ENCODE measurements at regions not wholly inside any gene's neighbourhood (a gene's known extent, or its start where the extent isn't known, plus 50 kb on each side); places are given as distances from the start of the nearest gene placed in this dataset.

GRCh38 chr6:159329081-159329480 is 159.9 kb downstream of the FNDC1 start (continued):
- TF ChIP-seq TFE3 (CRISPR knock-in tag; IDR thresholded peaks at IDR 0.05) (no peak), PTRF (tag; IDR thresholded peaks at IDR 0.05) (no peak), TGIF2 (CRISPR knock-in tag; IDR thresholded peaks at IDR 0.05) (no peak), PTTG1 (tag; IDR thresholded peaks at IDR 0.05; ENCODE audit: low read depth) (no peak), FOXA3 (CRISPR knock-in tag; conservative IDR thresholded peaks at IDR 0.05 in 1 of 2, IDR thresholded peaks at IDR 0.05 in 1 of 2) (no peak), POU5F1 (IDR thresholded peaks at IDR 0.05; ENCODE audit: borderline replicate concordance, low read depth, low read length, partially characterized antibody) (no peak), ZNF3 (CRISPR knock-in tag; IDR thresholded peaks at IDR 0.05) (no peak), DIDO1 (tag; IDR thresholded peaks at IDR 0.05; ENCODE audit: low read depth) (no peak), BACH1 (tag; IDR thresholded peaks at IDR 0.05) (no peak)

GRCh38 chr6:159328052-159328451 is 158.9 kb downstream of the FNDC1 start:
- Histone ChIP-seq H3K9me1 (ENCODE audit: control insufficient read depth, insufficient read depth, low read length) (no peaks in the 10 kb centered on the region), H3K9ac (ENCODE audit: insufficient read depth in 1 of 2, low read depth in 2 of 2, low read length in 2 of 2) (no peak overlapping the region), H3K36me3 (ENCODE audit: control insufficient read depth, insufficient read depth, low read length) (no peaks in the 10 kb centered on the region), H3K9me3 (replicated peaks; ENCODE audit: control insufficient read depth, insufficient read depth, low read depth, low read length) (no peaks in the 10 kb centered on the region), H3K27ac (ENCODE audit: extremely low read depth, low read depth, low read length) (no peak overlapping the region), H4K20me1 (replicated peaks; ENCODE audit: control insufficient read depth, insufficient read depth, low read length) (no peaks in the 10 kb centered on the region; the same call in 1 of the 2 replicates), H3K4me1 (replicated peaks in 1 of 2; ENCODE audit: control insufficient read depth in 2 of 2, insufficient read depth in 2 of 2, low read length in 2 of 2) (no peaks in the 10 kb centered on the region), H2AFZ (ENCODE audit: low read depth, low read length) (no peak overlapping the region), H3K79me2 (ENCODE audit: control insufficient read depth, insufficient read depth, low read length) (no peaks in the 10 kb centered on the region), H3K27me3 (ENCODE audit: control insufficient read depth in 2 of 2, insufficient read depth in 2 of 2, low read length in 2 of 2) (peaks cover 5 to 20% of the 10 kb centered on the region in 2 experiments; a peak in 4 of 5 replicates), H3K4me3 (no peak overlapping the region), H3K4me2 (ENCODE audit: insufficient read depth, low read length) (no peak overlapping the region)
- no peak for ATAC-seq
- no peak for DNase-seq (ENCODE audit: extremely low read depth in 1 of 4, low spot score in 3 of 4)
- CTCF ChIA-PET (ENCODE audit: low intra/inter-chr PET ratio) = no interaction called here
- 0% methylated on average over 3 of the region's 3 CpGs for whole genome bisulfite sequencing (ENCODE audit: insufficient coverage, low coverage, missing lambda C conversion rate)
- in situ Hi-C loops (cut with MboI) (no loop called here), intact Hi-C loops (cut with micrococcal nuclease) (no loop called here)
- no TSS peak for BruUV-seq (replicated peaks)
- FAIRE-seq = no peak
- POLR2A ChIA-PET = no interaction called here
- TF ChIP-seq NKRF (IDR thresholded peaks at IDR 0.05; ENCODE audit: borderline replicate concordance) = no peak
- TF ChIP-seq HEY1 (CRISPR knock-in tag; IDR thresholded peaks at IDR 0.05; ENCODE audit: borderline replicate concordance) = no peak
- TF ChIP-seq NBN (IDR thresholded peaks at IDR 0.05; ENCODE audit: low read depth) = no peak
- no peak for TF ChIP-seq SP1 (CRISPR knock-in tag; IDR thresholded peaks at IDR 0.05)
- TF ChIP-seq NCOR1 (IDR thresholded peaks at IDR 0.05) = no peak
- TF ChIP-seq ZNF79 (CRISPR knock-in tag; IDR thresholded peaks at IDR 0.05; ENCODE audit: low read depth) = no peak
- TF ChIP-seq MIER1 (IDR thresholded peaks at IDR 0.05; ENCODE audit: low read depth) = no peak
- TF ChIP-seq MLLT1 (IDR thresholded peaks at IDR 0.05) = no peak
- no peak for TF ChIP-seq STAG1 (CRISPR knock-in tag; IDR thresholded peaks at IDR 0.05; ENCODE audit: borderline replicate concordance)

All from K562 (cell line).